Fibroblast of villous mesenchyme (primary cell): ENCODE measurements at regions not wholly inside any gene's neighbourhood (a gene's known extent, or its start where the extent isn't known, plus 50 kb on each side); places are given as distances from the start of the nearest gene placed in this dataset.
"Not testable (repeated sequence)": the region's sequence is repeated elsewhere in the genome, so short reads cannot be mapped to it uniquely, and the experiment has no call there.

Experiments
- DNase-seq: peaks from one replicate; pipeline ENCODE4 v3.0.0-alpha.2; 2010; ENCODE audit warnings: low read depth
- H3K4me3 ChIP-seq: 2 replicates; pipeline ENCODE4 v1.5.1; 2011; ENCODE audit warnings: low read depth, mild to moderate bottlenecking, low read length
- TF ChIP-seq, protein P1 (sequence below): IDR thresholded peaks from 2 replicates; pipeline ENCODE4 v1.5.1; 2012; ENCODE audit warnings: low read depth, mild to moderate bottlenecking, low read length; ENCODE audit not compliant: insufficient read depth

DNA sequence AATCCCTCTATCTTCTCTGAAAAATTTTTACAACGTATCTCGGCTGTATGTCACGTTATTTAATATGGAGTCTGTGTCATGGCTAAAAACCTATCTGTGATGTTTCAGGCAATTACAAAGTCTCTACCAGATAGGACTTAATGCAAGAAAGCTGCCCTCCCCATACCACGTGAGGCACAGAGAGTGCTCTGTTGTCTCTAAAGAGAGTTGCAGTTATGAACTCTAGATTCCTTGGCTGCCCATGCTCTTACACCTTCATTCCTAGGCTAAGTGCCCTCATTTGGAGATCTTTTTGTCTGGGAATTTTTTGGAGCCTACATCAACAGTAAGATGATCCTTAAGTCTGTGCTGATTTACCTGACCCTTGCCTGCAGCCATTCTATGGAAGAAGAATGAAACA, 935.9 kb downstream of the C4orf33 start:
- TF ChIP-seq, protein P1, sequence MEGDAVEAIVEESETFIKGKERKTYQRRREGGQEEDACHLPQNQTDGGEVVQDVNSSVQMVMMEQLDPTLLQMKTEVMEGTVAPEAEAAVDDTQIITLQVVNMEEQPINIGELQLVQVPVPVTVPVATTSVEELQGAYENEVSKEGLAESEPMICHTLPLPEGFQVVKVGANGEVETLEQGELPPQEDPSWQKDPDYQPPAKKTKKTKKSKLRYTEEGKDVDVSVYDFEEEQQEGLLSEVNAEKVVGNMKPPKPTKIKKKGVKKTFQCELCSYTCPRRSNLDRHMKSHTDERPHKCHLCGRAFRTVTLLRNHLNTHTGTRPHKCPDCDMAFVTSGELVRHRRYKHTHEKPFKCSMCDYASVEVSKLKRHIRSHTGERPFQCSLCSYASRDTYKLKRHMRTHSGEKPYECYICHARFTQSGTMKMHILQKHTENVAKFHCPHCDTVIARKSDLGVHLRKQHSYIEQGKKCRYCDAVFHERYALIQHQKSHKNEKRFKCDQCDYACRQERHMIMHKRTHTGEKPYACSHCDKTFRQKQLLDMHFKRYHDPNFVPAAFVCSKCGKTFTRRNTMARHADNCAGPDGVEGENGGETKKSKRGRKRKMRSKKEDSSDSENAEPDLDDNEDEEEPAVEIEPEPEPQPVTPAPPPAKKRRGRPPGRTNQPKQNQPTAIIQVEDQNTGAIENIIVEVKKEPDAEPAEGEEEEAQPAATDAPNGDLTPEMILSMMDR, result no peak
- no peak for DNase-seq
- H3K4me3 ChIP-seq, result no peak overlapping the region

DNA sequence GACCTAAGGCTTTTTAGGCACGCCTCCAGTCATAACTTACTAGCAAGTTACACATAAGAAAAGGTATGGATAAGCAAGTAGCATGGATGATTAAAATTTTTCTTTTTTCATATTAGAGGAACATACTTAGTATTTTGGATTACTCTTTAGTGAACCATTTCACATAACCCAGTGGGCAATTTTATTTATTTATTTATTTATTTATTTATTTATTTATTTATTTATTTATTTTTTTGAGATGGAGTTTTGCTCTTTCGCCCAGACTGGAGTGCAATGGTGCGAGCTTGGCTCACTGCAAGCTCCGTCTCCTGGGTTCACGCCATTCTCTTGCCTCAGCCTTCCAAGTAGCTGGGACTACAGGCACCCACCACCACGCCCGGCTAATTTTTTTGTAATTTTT, 937.7 kb downstream of the C4orf33 start:
- not testable (repeated sequence) for H3K4me3 ChIP-seq, DNase-seq

DNA sequence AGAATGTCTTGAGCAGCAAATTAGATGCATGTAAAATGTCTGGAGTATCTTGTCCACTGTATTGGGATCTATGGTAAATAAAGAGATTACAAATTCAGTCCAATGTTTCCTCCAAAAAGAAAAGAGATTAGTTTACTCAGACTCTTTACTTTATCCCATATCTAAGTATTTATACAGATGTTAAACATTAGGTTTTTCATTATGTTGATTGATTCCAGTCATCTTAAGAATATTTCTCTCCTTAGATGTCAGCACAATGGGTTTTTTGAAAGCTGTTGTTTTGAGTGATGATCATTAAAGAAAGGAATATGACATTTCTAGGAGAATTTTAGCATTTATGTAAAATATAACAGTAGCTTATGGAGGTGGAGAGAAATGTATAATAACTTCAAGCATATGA, 938.9 kb downstream of the C4orf33 start:
- no peak overlapping the region for H3K4me3 ChIP-seq
- DNase-seq, result no peak
- TF ChIP-seq, protein P1, result no peak

DNA sequence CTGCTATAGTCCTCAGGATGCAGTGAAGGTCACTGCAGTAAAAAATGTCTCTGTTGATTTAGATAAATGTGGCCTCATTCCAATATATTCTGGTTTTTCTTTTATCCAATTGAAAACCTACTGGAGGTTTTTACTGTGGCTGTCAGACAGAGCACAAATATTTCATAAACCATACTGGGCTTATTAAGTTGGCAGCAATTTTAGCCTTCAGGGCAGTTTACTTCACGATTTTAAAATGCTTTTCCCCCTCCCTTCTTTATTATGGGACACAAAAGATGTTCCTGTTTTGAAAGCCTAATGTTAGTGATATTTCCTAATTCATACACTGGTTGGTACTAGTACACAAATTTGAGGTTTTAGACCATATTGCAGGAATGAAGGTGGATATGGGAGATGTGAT, 939.4 kb downstream of the C4orf33 start:
- no peak for DNase-seq
- H3K4me3 ChIP-seq, result no peak overlapping the region
- TF ChIP-seq, protein P1, result no peak

DNA sequence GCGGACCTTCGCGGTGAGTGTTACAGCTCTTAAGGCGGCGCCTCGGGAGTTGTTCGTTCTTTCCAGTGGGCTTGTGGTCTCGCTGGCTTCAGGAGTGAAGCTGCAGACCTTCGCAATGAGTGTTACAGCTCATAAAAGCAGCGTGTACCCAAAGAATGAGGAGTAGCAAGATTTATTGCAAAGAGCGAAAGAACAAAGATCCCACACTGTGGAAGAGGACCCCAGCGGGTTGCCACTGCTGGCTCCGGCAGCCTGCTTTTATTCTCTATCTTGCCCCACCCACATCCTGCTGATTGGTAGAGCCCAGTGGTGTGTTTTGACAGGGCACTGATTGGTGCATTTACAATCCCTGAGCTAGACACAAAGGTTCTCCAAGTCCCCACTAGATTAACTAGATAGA, 941.9 kb downstream of the C4orf33 start:
- H3K4me3 ChIP-seq, DNase-seq: not testable (repeated sequence)

DNA sequence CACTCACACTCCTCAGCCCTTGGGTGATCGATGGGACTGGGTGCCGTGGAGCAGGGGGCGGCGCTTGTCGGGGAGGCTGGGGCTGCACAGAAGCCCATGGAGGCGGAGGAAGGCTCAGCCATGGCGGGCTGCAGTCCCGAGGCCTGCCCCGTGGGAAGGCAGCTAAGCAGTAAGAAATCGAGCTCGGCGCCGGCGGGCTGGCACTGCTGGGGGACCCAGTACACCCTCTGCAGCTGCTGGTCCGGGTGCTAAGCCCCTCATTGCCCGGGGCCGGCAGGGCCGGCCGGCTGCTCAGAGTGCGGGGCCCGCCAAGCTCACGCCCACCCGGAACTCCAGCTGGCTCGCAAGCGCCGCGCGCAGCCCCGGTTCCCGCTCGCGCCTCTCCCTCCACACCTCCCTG, 942.6 kb downstream of the C4orf33 start:
- H3K4me3 ChIP-seq, DNase-seq: not testable (repeated sequence)

DNA sequence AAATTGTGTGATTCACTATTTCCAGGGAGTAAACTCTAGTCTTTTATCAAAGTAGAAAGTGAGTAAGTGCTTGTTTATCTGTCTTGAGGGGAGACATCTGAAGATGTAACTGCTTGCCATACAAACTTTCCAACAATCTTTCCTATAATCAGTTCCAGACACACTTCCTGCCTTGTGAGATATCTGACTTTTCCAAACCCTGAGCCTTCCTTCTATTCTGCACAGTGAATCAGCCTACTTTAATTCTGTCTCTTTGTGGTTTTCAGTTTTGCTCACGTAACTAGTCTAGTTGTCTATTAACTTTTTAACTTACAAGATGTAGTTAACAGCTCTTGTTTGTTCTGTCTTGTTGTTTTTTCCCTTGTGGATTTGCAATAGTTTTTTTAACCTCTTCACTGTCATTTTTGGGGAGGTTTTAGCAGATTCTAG, 947.8 kb downstream of the C4orf33 start:
- H3K4me3 ChIP-seq, result no peak overlapping the region
- DNase-seq, result no peak
- TF ChIP-seq, protein P1, result no peak

DNA sequence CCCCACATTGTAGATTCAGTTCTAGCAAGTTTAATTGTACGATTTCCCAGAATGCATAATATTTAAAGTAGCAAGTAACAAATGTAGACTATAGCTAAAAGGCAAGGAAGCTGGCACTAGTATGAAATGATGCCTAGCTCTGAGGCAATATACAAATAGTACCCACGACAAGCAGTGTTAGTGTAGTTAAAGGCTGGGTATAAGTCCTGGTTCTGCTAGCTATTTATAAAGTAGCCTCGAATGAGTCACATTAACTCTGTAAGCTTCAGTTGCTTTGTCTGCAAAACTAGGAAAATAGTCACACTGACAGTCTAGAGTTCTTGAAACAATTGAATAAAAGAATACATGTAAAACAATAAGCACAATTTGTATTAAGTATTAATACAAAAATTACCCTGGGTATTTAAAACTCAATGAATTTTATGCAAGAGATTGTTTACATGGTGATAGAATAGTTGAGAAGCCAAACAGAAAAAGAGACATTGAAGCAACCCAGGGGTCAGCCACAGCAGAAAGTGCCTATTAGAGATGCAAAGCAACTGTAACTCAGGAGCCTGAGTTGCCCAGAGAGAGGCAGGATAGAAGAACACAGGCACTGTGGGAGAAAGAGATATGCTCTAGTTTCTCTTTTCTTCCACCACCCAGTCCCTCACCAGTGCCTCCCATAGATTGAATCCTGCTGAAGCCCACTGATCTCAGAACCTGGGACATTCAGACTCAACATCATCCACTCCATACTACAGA, 949.0 kb downstream of the C4orf33 start:
- DNase-seq, result no peak
- no peak overlapping the region for H3K4me3 ChIP-seq
- TF ChIP-seq, protein P1, result no peak
